Ovary (tissue), 3 donors: ENCODE measurements at regions not wholly inside any gene's neighbourhood (a gene's known extent, or its start where the extent isn't known, plus 50 kb on each side); places are given as distances from the start of the nearest gene placed in this dataset.

Experiments
- EP300 ChIP-seq: sonication (generic); formaldehyde crosslinking; IDR thresholded peaks from one replicate; pipeline ENCODE4 v1.6.1; 2017; ENCODE audit warnings: antibody characterized with exemption
- TF ChIP-seq, protein P1 (sequence below), 3 donors: fragments of 450-650 bp in 2 of 3; fragments of 200-600 bp in 1 of 3; IDR thresholded peaks; one replicate each; pipeline versions ENCODE4 v1.5.1 to v1.8.0; 2016 to 2022; ENCODE audit warnings: antibody characterized with exemption in 3 of 3, mild to moderate bottlenecking in 1 of 3
- donor health status: DM: no; HTN: no; CAD: no.

DNA sequence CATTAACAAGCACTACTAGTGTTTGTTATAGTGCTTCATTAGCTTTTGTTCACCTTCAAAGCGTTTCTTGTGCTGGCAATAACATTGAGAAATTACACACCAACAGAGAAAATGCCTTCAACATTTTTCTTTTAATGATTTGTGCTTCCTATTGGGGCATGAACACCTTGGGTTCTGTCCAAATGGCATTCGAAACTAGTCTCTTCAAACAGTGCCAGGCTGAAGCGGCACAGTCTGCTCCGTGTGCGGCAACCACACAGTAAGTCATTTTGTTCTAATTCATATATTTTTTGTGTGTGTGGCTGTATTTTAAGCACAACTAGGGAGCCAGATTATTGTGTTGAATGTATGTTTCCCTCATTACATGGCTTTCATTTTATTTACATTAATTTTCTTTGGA is 414.7 kb upstream of the SGCD start:
- TF ChIP-seq, protein P1, sequence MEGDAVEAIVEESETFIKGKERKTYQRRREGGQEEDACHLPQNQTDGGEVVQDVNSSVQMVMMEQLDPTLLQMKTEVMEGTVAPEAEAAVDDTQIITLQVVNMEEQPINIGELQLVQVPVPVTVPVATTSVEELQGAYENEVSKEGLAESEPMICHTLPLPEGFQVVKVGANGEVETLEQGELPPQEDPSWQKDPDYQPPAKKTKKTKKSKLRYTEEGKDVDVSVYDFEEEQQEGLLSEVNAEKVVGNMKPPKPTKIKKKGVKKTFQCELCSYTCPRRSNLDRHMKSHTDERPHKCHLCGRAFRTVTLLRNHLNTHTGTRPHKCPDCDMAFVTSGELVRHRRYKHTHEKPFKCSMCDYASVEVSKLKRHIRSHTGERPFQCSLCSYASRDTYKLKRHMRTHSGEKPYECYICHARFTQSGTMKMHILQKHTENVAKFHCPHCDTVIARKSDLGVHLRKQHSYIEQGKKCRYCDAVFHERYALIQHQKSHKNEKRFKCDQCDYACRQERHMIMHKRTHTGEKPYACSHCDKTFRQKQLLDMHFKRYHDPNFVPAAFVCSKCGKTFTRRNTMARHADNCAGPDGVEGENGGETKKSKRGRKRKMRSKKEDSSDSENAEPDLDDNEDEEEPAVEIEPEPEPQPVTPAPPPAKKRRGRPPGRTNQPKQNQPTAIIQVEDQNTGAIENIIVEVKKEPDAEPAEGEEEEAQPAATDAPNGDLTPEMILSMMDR (IDR thresholded peaks at IDR 0.05): no peak
- no peak for TF ChIP-seq EP300
